H1 (cell line): ENCODE measurements at regions not wholly inside any gene's neighbourhood (a gene's known extent, or its start where the extent isn't known, plus 50 kb on each side); places are given as distances from the start of the nearest gene placed in this dataset.

ENCODE experiments used
- CTCF ChIA-PET: fragments of 300-600 bp; sonication (Branson Sonifier 250); formaldehyde crosslinking; loops from one replicate; lab custom pipeline; 2021; ENCODE audit not compliant: partially characterized antibody; lab: Charles Lee
- POLR2A ChIA-PET: fragments of 300-600 bp; sonication (Branson Sonifier 250); formaldehyde crosslinking; loops from one replicate; lab custom pipeline; 2021; ENCODE audit warnings: inconsistent platforms; ENCODE audit not compliant: partially characterized antibody; lab: Charles Lee
- DNase-seq, 2 experiments: peaks; one replicate each; pipeline versions ENCODE4 v3.0.0 to v3.0.0-alpha.2; 2010 to 2022; ENCODE audit warnings: low spot score in 2 of 2, low read depth in 1 of 2, mixed read lengths in 1 of 2
- FAIRE-seq: peaks from 2 replicates; lab custom pipeline; 2011; peaks lifted over from hg19 to GRCh38; lab: Jason Lieb, UNC
- H2AFZ ChIP-seq: 2 replicates; pipeline ENCODE4 v1.8.1; 2012; ENCODE audit warnings: low read length, inconsistent platforms
- H2AK5ac ChIP-seq: 2 replicates; pipeline ENCODE4 v1.6.1; 2013; ENCODE audit warnings: low read depth, low read length
- H2BK120ac ChIP-seq: replicated peaks from 2 replicates; pipeline ENCODE3; 2013; ENCODE audit warnings: low read depth, low read length, inconsistent platforms
- H2BK12ac ChIP-seq: 2 replicates; pipeline ENCODE4 v1.6.1; 2013; ENCODE audit warnings: low read depth, low read length
- H2BK15ac ChIP-seq: 2 replicates; pipeline ENCODE4 v1.6.1; 2013; ENCODE audit warnings: low read length
- H2BK20ac ChIP-seq: 2 replicates; pipeline ENCODE4 v1.6.1; 2013; ENCODE audit warnings: low read length
- H2BK5ac ChIP-seq: 2 replicates; pipeline ENCODE4 v1.6.1; 2013; ENCODE audit warnings: low read depth, low read length
- H3K14ac ChIP-seq: 2 replicates; pipeline ENCODE4 v1.6.1; 2013; ENCODE audit warnings: inconsistent platforms; ENCODE audit not compliant: insufficient read length
- H3K18ac ChIP-seq: 2 replicates; pipeline ENCODE4 v1.6.1; 2013; ENCODE audit warnings: low read length; ENCODE audit errors: extremely low read depth
- H3K23ac ChIP-seq: 2 replicates; pipeline ENCODE4 v1.6.1; 2013; ENCODE audit warnings: inconsistent platforms; ENCODE audit not compliant: insufficient read length
- H3K23me2 ChIP-seq: 2 replicates; pipeline ENCODE4 v1.6.1; 2013; ENCODE audit warnings: low read depth, low read length
- H3K27ac ChIP-seq: 2 replicates; pipeline ENCODE4 v1.6.1; 2011; ENCODE audit warnings: low read depth, low read length, inconsistent platforms
- H3K27me3 ChIP-seq, 4 experiments: replicated peaks in 1 of 4; 1 replicate in 1 of 4; 2 replicates in 3 of 4; pipeline versions ENCODE4 v1.6.1 to v1.8.1; 2011 to 2013; ENCODE audit warnings: low read length in 3 of 4, mild to moderate bottlenecking in 3 of 4, inconsistent platforms in 2 of 4, mixed read lengths in 2 of 4, moderate library complexity in 1 of 4; ENCODE audit not compliant: control insufficient read depth in 3 of 4, insufficient read depth in 3 of 4; ENCODE audit errors: extremely low read depth in 1 of 4
- H3K36me3 ChIP-seq, 4 experiments: 2 replicates each; pipeline versions ENCODE4 v1.6.1 to v1.8.1; 2011 to 2013; ENCODE audit warnings: mild to moderate bottlenecking in 4 of 4, low read length in 3 of 4, moderate library complexity in 2 of 4, control low read depth in 1 of 4, inconsistent platforms in 1 of 4; ENCODE audit not compliant: insufficient read depth in 4 of 4, control insufficient read depth in 2 of 4
- H3K4ac ChIP-seq: replicated peaks from 2 replicates; pipeline ENCODE3; 2013; ENCODE audit warnings: low read length, low read depth, mixed read lengths, inconsistent platforms; ENCODE audit not compliant: insufficient read length
- H3K4me1 ChIP-seq, 4 experiments: replicated peaks in 1 of 4; 1 replicate in 1 of 4; 2 replicates in 3 of 4; pipeline versions ENCODE4 v1.6.1 to v1.8.1; 2011 to 2013; ENCODE audit warnings: low read length in 3 of 4, inconsistent platforms in 2 of 4, mixed read lengths in 1 of 4; ENCODE audit not compliant: insufficient read depth in 4 of 4, control insufficient read depth in 3 of 4
- H3K4me2 ChIP-seq, 2 experiments: 2 replicates each; pipeline versions ENCODE4 v1.6.1 to v1.8.1; 2011 to 2013; ENCODE audit warnings: low read depth in 2 of 2, low read length in 2 of 2, control low read depth in 1 of 2, inconsistent platforms in 1 of 2, mild to moderate bottlenecking in 1 of 2; ENCODE audit not compliant: insufficient read depth in 1 of 2
- H3K4me3 ChIP-seq, 4 experiments: fragments of 200-600, 300-600 bp in 1 of 4; sonication (generic), shearing (Covaris generic), sonication (Bioruptor Twin) in 1 of 4; 2 replicates each; pipeline versions ENCODE4 v1.5.1 to v1.8.1; 2011 to 2016; ENCODE audit warnings: low read length in 4 of 4, low read depth in 3 of 4, control low read depth in 2 of 4, inconsistent platforms in 2 of 4, mild to moderate bottlenecking in 2 of 4, mixed read lengths in 1 of 4, moderate library complexity in 1 of 4; ENCODE audit not compliant: insufficient read depth in 2 of 4; ENCODE audit errors: extremely low read depth in 1 of 4
- H3K56ac ChIP-seq: replicated peaks from 2 replicates; pipeline ENCODE3; 2013; ENCODE audit warnings: low read depth, mild to moderate bottlenecking, mixed read lengths, low read length, inconsistent platforms; ENCODE audit not compliant: insufficient read length
- H3K79me1 ChIP-seq: 2 replicates; pipeline ENCODE4 v1.6.1; 2013; ENCODE audit warnings: low read depth, low read length, control low read depth
- H3K79me2 ChIP-seq, 2 experiments: 2 replicates each; pipeline versions ENCODE4 v1.6.1 to v1.8.1; 2012 to 2013; ENCODE audit warnings: low read length in 2 of 2, mild to moderate bottlenecking in 2 of 2, inconsistent platforms in 1 of 2; ENCODE audit not compliant: insufficient read depth in 2 of 2, control insufficient read depth in 1 of 2
- H3K9ac ChIP-seq, 4 experiments: replicated peaks in 1 of 4; 1 replicate in 1 of 4; 2 replicates in 3 of 4; pipeline versions ENCODE4 v1.6.1 to v1.8.1; 2011 to 2013; ENCODE audit warnings: low read depth in 3 of 4, low read length in 3 of 4, control low read depth in 2 of 4, mild to moderate bottlenecking in 2 of 4, moderate library complexity in 2 of 4, inconsistent platforms in 1 of 4; ENCODE audit errors: extremely low read depth in 1 of 4
- H3K9me3 ChIP-seq, 2 experiments: 2 replicates each; pipeline versions ENCODE4 v1.6.1 to v1.8.1; 2012 to 2013; ENCODE audit warnings: mild to moderate bottlenecking in 2 of 2, moderate library complexity in 2 of 2, control low read depth in 1 of 2, inconsistent platforms in 1 of 2, low read depth in 1 of 2, low read length in 1 of 2, mixed read lengths in 1 of 2; ENCODE audit not compliant: insufficient read depth in 2 of 2
- H4K20me1 ChIP-seq, 2 experiments: replicated peaks in 1 of 2; 2 replicates each; pipeline versions ENCODE3 to v1.8.1; 2011 to 2013; ENCODE audit warnings: inconsistent platforms in 2 of 2, low read length in 2 of 2, mild to moderate bottlenecking in 1 of 2; ENCODE audit not compliant: insufficient read depth in 2 of 2, control insufficient read depth in 1 of 2
- H4K5ac ChIP-seq: 2 replicates; pipeline ENCODE4 v1.6.1; 2013; ENCODE audit warnings: low read length, low read depth, mixed read lengths, inconsistent platforms; ENCODE audit not compliant: insufficient read length
- H4K8ac ChIP-seq: 2 replicates; pipeline ENCODE4 v1.8.0; 2013; ENCODE audit warnings: mild to moderate bottlenecking, moderate library complexity, low read length, inconsistent platforms; ENCODE audit not compliant: insufficient read depth; ENCODE audit errors: extremely low read depth
- H4K91ac ChIP-seq: replicated peaks from 2 replicates; pipeline ENCODE3; 2013; ENCODE audit warnings: low read length, mixed read lengths, inconsistent platforms; ENCODE audit not compliant: insufficient read length
- ATF3 ChIP-seq: IDR thresholded peaks from 2 replicates; pipeline ENCODE4 v1.6.1; 2011; ENCODE audit warnings: low read depth, mild to moderate bottlenecking, low read length; ENCODE audit not compliant: insufficient read depth
- BACH1 ChIP-seq: IDR thresholded peaks from 2 replicates; pipeline ENCODE4 v1.6.1; 2012; ENCODE audit warnings: low read length, improper control_type of control experiment
- MAFK ChIP-seq: IDR thresholded peaks from 2 replicates; pipeline ENCODE4 v1.6.1; 2012; ENCODE audit warnings: low read depth, mild to moderate bottlenecking, improper control_type of control experiment, low read length
- POLR2AphosphoS5 ChIP-seq: IDR thresholded peaks from 2 replicates; pipeline ENCODE4 v1.6.1; 2011; ENCODE audit warnings: low read depth, low read length
- RAD21 ChIP-seq, 2 experiments: IDR thresholded peaks in 1 of 2; conservative IDR thresholded peaks in 1 of 2; 2 replicates each; pipeline ENCODE4 v1.6.1; 2011; ENCODE audit warnings: low read depth in 2 of 2, low read length in 2 of 2, improper control_type of control experiment in 1 of 2, inconsistent platforms in 1 of 2, mild to moderate bottlenecking in 1 of 2, moderate library complexity in 1 of 2
- RFX5 ChIP-seq: IDR thresholded peaks from 2 replicates; pipeline ENCODE4 v1.6.1; 2011; ENCODE audit warnings: low read depth, low read length, improper control_type of control experiment, borderline replicate concordance
- SP1 ChIP-seq: IDR thresholded peaks from 2 replicates; pipeline ENCODE4 v1.6.1; 2011; ENCODE audit warnings: low read depth, low read length
- TEAD4 ChIP-seq: IDR thresholded peaks from 2 replicates; pipeline ENCODE4 v1.6.1; 2012; ENCODE audit warnings: low read depth, low read length, inconsistent platforms, mixed read lengths
- ZNF274 ChIP-seq: IDR thresholded peaks from 2 replicates; pipeline ENCODE4 v1.7.0; 2012; ENCODE audit warnings: low read length, borderline replicate concordance; ENCODE audit errors: extremely low read depth
- WGBS, 2 experiments: shearing (Covaris generic) in 1 of 2; methylation state at CpG; one replicate each; pipeline versions ENCODE4 v1.1.6 to v1.1.7; 2013 to 2015; ENCODE audit warnings: low lambda C conversion rate in 2 of 2, mixed read lengths in 2 of 2, inconsistent platforms in 1 of 2, low coverage in 1 of 2, missing lambda C conversion rate in 1 of 2; ENCODE audit not compliant: insufficient replicate concordance in 2 of 2, insufficient coverage in 1 of 2, insufficient read length in 1 of 2; ENCODE audit errors: extremely low coverage in 1 of 2, missing lambda C conversion rate in 1 of 2; 5-methylcytosine and 5-hydroxymethylcytosine counted together

GRCh38 chr15:69802432-69802831 lies 295.3 kb downstream of the TLE3 start:
- ChIA-PET CTCF (no interaction called here), POLR2A (no interaction called here)
- Histone ChIP-seq H3K14ac (no peak overlapping the region), H3K9me3 (no peaks in the 10 kb centered on the region), H2BK20ac (no peak overlapping the region), H3K9ac (no peak overlapping the region), H2BK12ac (no peak overlapping the region), H4K20me1 (no peaks in the 10 kb centered on the region), H3K4ac (no peak overlapping the region), H3K27ac (no peak overlapping the region), H3K56ac (no peak overlapping the region), H3K27me3 (no peaks in the 10 kb centered on the region), H2AFZ (no peak overlapping the region), H4K8ac (no peak overlapping the region), H3K79me1 (no peaks in the 10 kb centered on the region), H3K23ac (no peak overlapping the region), H2BK5ac (no peak overlapping the region), H3K79me2 (no peaks in the 10 kb centered on the region), H3K23me2 (no peaks in the 10 kb centered on the region), H3K4me2 (no peak overlapping the region), H2AK5ac (no peak overlapping the region), H3K4me3 (no peak overlapping the region), H4K5ac (no peak overlapping the region), H4K91ac (no peak overlapping the region), H3K36me3 (no peaks in the 10 kb centered on the region; a peak in 1 of 8 replicates), H2BK120ac (no peak overlapping the region), H3K18ac (no peak overlapping the region), H2BK15ac (no peak overlapping the region), H3K4me1 (peaks cover 0 to 3% (median 0%) of the 10 kb centered on the region in 4 experiments; a peak in 1 of 7 replicates)
- DNase-seq = no peak
- FAIRE-seq = no peak
- WGBS, 2 experiments = 75% methylated on average over 4 of the region's 4 CpGs; no CpG with 5 or more reads in 1 of the 2 experiments
- TF ChIP-seq TEAD4 (no peak), RAD21 (IDR thresholded peaks at IDR 0.05 in 1 of 2, conservative IDR thresholded peaks at IDR 0.05 in 1 of 2; ENCODE audit: low read depth in 2 of 2, low read length in 2 of 2) (no peak), POLR2AphosphoS5 (no peak), ZNF274 (no peak), SP1 (no peak), MAFK (no peak), ATF3 (no peak), BACH1 (no peak), RFX5 (no peak)
